ENCODE measurements at regions not wholly inside any gene's neighbourhood (a gene's known extent, or its start where the extent isn't known, plus 50 kb on each side); places are given as distances from the start of the nearest gene placed in this dataset.

DNA sequence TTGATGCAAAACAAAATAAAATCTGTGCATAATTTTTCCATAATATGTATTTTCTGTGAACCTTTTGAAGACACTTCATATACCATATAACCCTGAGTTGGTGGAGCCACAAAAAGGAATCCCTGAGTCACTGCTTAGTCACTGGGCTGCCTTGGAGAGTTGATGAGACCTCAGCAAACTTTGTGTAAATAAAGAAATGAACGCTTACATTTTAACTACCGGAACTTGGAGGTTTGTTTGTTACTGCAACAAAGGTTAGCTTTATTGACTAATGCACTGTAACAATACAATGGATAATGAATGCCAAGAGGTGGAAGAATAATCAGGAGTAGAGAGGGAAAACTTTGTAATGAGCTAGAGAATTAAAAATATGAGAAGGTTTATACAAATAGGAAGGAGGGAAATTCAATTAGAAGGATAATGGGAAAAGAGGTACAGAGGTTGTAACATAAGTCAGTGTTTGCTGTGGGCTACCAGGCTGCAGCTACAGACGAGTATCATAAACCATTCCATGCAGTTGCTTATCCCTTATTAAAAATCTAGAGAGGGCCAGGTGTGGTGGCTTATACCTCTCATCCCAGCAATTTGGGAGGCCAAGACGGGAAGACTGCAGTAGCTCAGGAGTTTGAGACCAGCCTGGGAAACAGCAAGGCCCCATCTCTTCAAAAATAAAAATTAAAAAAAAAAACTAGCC lies 1042.1 kb downstream of the TYW1 start:
- peak overlapping the region; percentile 13; the same call in 1 of the 2 replicates for H3K27ac ChIP-seq
- TF ChIP-seq, protein P1, sequence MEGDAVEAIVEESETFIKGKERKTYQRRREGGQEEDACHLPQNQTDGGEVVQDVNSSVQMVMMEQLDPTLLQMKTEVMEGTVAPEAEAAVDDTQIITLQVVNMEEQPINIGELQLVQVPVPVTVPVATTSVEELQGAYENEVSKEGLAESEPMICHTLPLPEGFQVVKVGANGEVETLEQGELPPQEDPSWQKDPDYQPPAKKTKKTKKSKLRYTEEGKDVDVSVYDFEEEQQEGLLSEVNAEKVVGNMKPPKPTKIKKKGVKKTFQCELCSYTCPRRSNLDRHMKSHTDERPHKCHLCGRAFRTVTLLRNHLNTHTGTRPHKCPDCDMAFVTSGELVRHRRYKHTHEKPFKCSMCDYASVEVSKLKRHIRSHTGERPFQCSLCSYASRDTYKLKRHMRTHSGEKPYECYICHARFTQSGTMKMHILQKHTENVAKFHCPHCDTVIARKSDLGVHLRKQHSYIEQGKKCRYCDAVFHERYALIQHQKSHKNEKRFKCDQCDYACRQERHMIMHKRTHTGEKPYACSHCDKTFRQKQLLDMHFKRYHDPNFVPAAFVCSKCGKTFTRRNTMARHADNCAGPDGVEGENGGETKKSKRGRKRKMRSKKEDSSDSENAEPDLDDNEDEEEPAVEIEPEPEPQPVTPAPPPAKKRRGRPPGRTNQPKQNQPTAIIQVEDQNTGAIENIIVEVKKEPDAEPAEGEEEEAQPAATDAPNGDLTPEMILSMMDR (conservative IDR thresholded peaks at IDR 0.05) = no peak

DNA sequence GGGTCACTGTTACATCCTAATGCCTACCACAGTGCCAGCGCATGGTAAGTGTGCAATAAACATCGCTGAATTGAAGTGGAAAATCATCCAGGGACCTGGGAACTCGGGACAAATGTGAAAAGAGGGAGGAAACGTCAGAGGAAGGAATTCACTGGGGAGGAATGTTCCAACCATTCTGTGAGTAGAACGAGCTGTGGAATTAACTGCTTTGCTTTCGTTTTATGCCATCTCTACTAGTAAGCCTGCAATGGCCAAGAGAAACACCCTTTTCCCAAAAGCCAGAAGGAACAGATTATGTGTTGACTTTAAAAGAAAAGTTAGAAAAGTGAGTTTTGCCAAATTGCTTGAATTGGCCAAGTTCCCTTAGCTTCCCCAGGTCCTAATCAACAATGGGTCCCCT lies 1044.9 kb downstream of the TYW1 start:
- no peak overlapping the region for H3K27ac ChIP-seq
- TF ChIP-seq, protein P1 (conservative IDR thresholded peaks at IDR 0.05) = no peak

DNA sequence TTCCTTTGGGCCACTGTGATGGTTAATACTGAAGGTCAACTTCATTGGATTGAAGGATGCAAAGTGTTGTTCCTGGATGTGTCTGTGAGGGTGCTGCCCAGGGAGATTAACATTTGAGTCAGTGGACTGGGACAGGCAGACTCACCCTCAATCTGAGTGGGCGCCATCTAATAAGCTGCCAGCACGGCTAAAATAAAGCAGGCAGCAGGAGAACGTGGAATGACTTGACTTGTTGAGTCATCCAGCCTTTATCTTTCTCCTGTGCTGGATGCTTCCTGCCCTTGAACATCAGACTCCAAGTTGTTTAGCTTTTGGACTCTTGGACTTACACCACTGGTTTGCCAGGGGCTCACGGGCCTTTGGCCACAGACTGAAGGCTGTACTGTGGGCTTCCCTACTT lies 1046.9 kb downstream of the TYW1 start:
- no peak overlapping the region for H3K27ac ChIP-seq
- TF ChIP-seq, protein P1 (conservative IDR thresholded peaks at IDR 0.05) = no peak

DNA sequence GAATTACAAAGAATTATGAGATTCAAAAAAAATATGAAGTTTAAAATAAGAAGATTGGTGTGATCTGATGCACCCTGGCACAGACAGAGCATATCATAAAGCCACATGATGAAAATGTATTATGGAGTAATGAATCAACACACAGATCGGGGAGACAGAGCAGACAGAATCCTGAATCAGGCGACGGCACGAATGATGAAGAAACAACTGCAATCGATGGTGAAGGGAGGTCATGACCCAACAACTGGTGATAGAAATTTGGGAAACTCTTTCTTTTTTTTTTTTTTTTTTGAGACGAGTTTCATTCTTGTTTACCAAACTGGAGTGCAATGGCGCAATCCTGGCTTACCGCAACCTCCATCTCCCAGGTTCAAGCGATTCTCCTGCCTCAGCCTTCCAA lies 1054.0 kb downstream of the TYW1 start:
- TF ChIP-seq, protein P1 (conservative IDR thresholded peaks at IDR 0.05) = no peak
- H3K27ac ChIP-seq = no peak overlapping the region

DNA sequence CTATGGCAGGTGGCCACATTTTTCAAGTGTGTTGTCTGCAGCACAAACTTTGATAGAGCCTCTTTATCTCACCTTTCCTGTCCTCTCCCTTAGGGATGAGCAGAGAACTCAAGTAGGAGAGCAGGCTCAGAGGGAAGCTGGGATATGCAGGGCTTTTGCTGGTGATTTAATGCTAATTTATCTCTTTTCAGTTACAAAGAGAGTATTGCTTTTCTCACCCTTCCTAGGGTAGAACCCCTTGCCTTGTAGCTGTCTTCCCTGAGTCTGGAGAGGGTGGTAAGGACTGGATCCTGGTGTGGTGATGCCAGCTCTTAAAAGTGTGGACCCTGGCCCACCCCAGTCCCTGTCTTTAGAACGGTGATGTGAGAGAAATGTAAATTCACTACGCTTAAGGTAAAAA lies 1061.4 kb downstream of the TYW1 start:
- no peak overlapping the region for H3K27ac ChIP-seq
- TF ChIP-seq, protein P1 (conservative IDR thresholded peaks at IDR 0.05) = no peak

DNA sequence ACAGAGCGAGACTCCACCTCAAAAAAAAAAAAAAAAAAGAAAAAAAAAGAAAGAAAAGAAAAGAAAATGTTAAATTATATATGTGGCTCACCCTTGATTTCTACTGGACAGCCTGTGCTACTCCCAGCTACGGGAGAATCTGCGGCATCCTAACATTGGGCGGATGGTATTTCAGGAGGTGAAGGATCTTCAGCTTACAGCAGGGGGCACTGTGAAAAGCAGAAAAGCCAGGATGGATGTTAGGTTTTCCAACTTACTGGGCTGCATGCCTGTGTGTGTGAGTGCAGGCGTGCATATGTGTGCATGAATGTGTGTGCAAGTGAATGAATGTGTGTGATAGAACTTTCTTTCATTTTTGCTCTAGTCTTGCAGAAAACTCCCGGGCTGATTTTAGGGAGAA lies 1066.5 kb downstream of the TYW1 start:
- TF ChIP-seq, protein P1 (conservative IDR thresholded peaks at IDR 0.05) = peak; percentile 53

DNA sequence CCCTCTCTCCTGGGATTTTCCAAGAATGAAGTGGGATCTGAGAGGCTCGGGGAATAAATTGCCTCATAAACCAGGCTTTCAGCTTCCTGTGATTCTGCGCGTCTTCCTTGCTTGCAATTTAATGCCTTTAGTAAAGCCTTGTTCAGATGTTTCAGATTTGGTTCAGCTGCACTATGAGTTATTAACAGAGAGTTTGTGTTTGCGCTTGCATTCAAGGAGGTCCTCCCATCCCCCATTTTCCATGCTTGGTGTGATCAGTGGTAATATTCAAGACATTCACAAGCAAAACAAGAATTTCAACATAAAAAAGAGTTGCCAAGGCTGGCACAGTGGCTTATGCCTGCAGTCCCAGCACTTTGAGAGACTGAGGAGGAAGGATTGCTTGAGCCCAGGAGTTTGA lies 1068.9 kb downstream of the TYW1 start:
- H3K27ac ChIP-seq = no peak overlapping the region
- TF ChIP-seq, protein P1 (conservative IDR thresholded peaks at IDR 0.05) = no peak

More for the DNA sequence above, 1066.5 kb downstream of the TYW1 start:
- H3K27ac ChIP-seq = no peak overlapping the region

Data from VCaP (cell line).